ENCODE measurements at regions not wholly inside any gene's neighbourhood (a gene's known extent, or its start where the extent isn't known, plus 50 kb on each side); places are given as distances from the start of the nearest gene placed in this dataset.

- Histone ChIP-seq H3K4ac (ENCODE audit: low read depth, low read length) (no peak overlapping the region), H2BK15ac (ENCODE audit: low read depth, low read length) (no peak overlapping the region), H3K27ac (ENCODE audit: insufficient read length, low read depth, low read length) (no peak overlapping the region), H2AFZ (ENCODE audit: low read length) (no peak overlapping the region), H3K4me1 (ENCODE audit: insufficient read depth, low read length) (no peaks in the 10 kb centered on the region; the same call in 1 of the 2 replicates), H3K79me2 (ENCODE audit: insufficient read depth, low read length) (no peaks in the 10 kb centered on the region), H4K20me1 (ENCODE audit: control insufficient read depth, insufficient read depth, insufficient read length) (no peaks in the 10 kb centered on the region), H3K27me3 (ENCODE audit: insufficient read depth, low read length) (no peaks in the 10 kb centered on the region), H3K14ac (ENCODE audit: insufficient read depth, low read length) (no peak overlapping the region), H3K9me3 (ENCODE audit: control insufficient read depth, low read depth, low read length) (no peaks in the 10 kb centered on the region), H2BK5ac (ENCODE audit: insufficient read length, low read length) (no peak overlapping the region), H3K18ac (ENCODE audit: insufficient read length, low read depth, low read length) (no peak overlapping the region), H3K79me1 (ENCODE audit: insufficient read depth, low read depth, low read length, poor library complexity, severe bottlenecking) (no peaks in the 10 kb centered on the region), H3K9ac (ENCODE audit: extremely low read depth, insufficient read length, low read length) (no peak overlapping the region), H2BK12ac (ENCODE audit: insufficient read length, low read depth, low read length) (no peak overlapping the region), H3K4me2 (ENCODE audit: insufficient read depth, insufficient read length, low read length) (no peak overlapping the region), H4K8ac (replicated peaks; ENCODE audit: insufficient read length, low read depth, low read length) (no peak overlapping the region), H3K23ac (ENCODE audit: insufficient read length, low read depth, low read length) (no peak overlapping the region), H4K91ac (ENCODE audit: insufficient read length, low read depth, low read length) (no peak overlapping the region), H3T11ph (ENCODE audit: low read length) (no peak overlapping the region), H3K23me2 (ENCODE audit: insufficient read length, low read depth, low read length, poor library complexity, severe bottlenecking) (no peaks in the 10 kb centered on the region), H2AK5ac (ENCODE audit: insufficient read length, low read length) (no peak overlapping the region), H2BK20ac (ENCODE audit: low read depth, low read length, poor library complexity, severe bottlenecking) (no peak overlapping the region), H3K56ac (ENCODE audit: insufficient read length, low read depth, low read length) (no peak overlapping the region), H4K5ac (ENCODE audit: insufficient read length, low read depth, low read length) (no peak overlapping the region), H2BK120ac (ENCODE audit: low read depth, low read length, poor library complexity, severe bottlenecking) (no peak overlapping the region)
- no peaks in the 10 kb centered on the region; a peak in 1 of 7 replicates for H3K36me3 Mint-ChIP-seq (ENCODE audit: insufficient read depth in 1 of 3, low read depth in 3 of 3)
- TF ChIP-seq CTCF (conservative IDR thresholded peaks at IDR 0.05): no peak
- no peak overlapping the region for H3K4me3 Mint-ChIP-seq
- no peak for DNase-seq
- WGBS (ENCODE audit: extremely low coverage, insufficient read length, low lambda C conversion rate): no CpG with 5 or more reads among the region's 5 CpGs
- H3K27me3 Mint-ChIP-seq (ENCODE audit: low read depth): no peaks in the 10 kb centered on the region
- no peaks in the 10 kb centered on the region; a peak in 1 of 5 replicates for H3K9me3 Mint-ChIP-seq
- no peak overlapping the region for H3K27ac Mint-ChIP-seq
- H3K4me1 Mint-ChIP-seq: peaks cover 11 to 16% of the 10 kb centered on the region in 2 experiments
Measured at GRCh38 chr9:108060175-108060574, 570.6 kb upstream of the KLF4 start.
